ENCODE measurements at regions not wholly inside any gene's neighbourhood (a gene's known extent, or its start where the extent isn't known, plus 50 kb on each side); places are given as distances from the start of the nearest gene placed in this dataset.

DNA sequence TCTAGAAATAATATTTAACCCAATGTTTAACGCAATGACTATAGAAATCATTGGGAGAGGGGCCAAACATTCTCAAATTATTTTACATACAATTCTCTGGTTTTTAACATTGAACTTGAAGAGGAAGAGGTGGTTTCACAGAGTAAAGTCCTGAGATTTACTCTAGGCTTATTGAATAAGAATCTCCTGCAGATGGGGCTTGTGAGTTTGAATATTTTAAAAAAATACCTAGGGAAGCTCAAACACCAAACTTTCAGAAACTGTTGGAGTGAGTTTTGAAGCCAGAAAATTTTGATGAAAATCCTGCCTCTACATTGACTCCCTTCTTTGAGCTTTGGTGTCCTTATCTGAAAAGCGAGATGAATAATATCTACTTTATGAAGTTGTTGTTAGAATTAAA is 906.6 kb downstream of the TUSC7 start:
- no peak for DNase-seq (ENCODE audit: low read depth)

DNA sequence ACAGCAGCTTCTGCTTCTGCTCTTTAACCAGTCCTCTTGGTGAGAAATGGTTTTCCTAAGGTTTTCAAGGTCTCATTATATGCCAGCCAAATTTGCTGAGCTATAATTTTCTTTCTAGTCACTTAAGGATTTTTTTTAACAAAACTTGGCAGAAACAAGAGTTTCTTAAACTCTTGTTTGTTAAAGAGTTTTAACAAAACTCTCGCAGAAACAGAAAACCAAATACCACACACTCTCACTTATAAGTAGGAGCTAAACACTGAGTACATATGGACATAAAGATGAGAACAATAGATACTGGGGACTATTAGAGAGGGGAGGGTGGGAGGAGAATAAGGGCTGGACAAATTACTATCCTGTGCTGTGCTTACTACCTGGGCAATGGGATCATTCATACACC is 908.3 kb downstream of the TUSC7 start:
- DNase-seq (ENCODE audit: low read depth) = no peak

DNA sequence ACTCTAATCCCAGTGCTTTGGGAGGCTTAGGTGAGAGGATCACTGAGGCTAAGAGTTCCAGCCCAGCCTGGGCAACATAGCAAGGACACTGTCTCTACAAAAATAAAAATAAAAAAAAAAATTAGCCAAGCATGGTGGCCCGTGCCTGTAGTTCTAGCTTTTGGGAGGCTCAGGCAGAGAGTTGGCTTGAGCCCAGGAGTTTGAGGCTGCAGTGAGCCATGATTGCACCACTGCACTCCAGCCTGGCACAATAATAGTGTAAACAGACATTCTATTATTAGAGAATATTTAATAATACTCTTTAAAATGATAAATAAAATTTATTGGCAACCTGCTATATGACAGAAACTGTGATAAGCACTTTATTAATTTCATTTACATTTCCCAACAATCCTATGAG is 908.9 kb downstream of the TUSC7 start:
- DNase-seq (ENCODE audit: low read depth) = no peak

DNA sequence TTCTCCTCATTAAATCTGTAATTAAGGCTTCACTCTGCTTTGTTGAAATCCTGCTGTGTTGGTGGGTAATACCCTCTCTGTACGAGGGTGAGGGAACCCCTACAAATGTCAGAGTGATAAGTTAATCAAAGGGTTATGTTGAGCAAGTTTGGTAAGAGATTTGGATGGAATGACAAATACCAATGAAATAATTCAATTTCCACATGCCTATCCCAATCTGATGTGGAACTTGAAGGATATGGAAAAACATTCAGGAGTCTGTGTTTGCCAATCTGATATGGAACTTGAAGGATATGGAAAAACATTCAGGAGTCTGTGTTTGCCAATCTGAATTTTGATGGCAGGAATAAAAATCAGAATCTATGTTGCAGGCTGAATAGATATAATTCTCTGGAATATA is 910.2 kb downstream of the TUSC7 start:
- DNase-seq (ENCODE audit: low read depth) = no peak

DNA sequence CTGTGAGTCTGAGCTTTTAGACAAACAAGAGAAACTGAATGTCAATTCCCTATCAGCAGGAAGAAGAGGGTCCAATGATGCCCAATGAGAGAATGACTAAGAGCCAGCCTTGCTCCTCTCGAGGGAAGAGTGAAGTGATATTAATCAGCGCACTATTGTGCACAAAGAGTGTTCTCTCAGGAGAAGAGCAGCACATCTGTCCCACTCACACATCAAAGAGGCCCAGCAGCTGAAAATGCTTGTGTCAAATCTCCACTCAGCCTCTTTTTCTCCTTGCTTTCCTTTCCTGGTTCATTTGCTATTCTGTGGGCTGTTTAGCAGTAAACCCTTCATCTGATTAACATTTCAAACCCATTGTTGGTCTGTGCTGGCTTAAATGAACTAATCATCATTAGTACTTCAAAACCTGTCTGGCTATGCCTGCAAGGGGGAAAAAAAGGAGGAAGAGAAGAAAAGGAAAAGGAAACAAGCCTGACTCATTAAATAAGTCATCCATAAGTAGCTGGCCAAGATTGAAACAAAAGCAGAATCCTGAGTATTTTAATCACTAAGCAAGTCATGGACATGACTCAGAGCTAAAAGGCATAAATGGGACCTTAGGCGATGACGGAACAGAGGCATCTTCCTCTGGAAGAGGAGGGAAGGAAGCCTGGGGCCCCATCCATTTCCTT is 912.7 kb downstream of the TUSC7 start:
- no peak for DNase-seq (ENCODE audit: low read depth)

DNA sequence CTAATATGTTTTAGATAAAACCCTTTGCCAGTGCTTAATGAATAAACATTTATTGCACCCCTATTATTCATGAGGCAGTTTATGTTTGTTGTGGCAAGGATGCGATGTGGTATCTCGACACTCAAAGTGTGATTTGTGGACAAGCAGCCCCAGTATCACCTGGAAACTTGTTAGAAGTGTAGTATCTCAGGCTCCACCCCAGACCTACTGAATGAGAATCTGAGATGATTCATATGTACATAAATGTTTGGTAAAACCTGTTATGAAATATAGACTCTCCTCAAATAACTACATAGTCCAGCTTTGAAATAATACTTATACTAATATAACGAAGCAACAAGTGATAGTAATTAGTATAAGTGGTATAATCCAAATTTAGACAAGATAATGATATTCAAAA is 914.8 kb downstream of the TUSC7 start:
- no peak for DNase-seq (ENCODE audit: low read depth)

DNA sequence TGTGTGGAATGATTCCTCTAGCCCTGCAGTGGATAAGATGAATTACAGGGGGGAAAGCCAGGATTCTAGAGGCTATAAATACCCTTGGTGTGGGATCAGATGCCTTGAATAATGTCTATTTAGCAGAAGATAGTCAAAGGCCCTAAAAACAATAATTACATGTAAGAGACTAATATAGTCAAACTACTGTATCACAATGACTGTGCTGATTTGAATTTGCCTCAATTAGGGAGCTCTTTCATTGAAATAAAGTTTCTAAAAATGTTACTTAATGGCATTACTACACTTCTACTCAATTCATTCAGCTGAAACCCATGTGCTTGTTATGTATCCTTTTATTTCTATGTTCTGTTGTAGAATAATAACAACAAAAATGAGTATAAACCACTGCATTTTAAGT is 915.6 kb downstream of the TUSC7 start:
- no peak for DNase-seq (ENCODE audit: low read depth)

DNA sequence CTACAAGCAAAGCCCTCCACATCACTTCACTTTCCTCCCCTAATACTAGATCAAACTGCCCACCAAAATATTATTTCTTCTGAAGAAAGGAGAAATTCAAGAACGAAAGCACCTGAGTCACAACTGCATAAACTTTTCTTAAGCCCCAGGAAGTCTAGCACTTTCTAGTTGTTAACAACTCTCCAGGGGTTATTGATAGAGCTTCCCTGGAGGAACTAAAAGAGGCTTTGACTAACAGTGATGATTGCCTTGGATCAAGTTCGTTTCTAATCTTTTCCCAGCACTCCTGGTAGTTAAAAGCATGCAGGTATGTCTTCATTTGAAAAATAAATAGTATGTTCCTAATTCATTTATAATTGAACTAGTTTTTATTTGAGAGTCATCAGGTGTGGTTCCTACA is 917.0 kb downstream of the TUSC7 start:
- no peak for DNase-seq (ENCODE audit: low read depth)

DNA sequence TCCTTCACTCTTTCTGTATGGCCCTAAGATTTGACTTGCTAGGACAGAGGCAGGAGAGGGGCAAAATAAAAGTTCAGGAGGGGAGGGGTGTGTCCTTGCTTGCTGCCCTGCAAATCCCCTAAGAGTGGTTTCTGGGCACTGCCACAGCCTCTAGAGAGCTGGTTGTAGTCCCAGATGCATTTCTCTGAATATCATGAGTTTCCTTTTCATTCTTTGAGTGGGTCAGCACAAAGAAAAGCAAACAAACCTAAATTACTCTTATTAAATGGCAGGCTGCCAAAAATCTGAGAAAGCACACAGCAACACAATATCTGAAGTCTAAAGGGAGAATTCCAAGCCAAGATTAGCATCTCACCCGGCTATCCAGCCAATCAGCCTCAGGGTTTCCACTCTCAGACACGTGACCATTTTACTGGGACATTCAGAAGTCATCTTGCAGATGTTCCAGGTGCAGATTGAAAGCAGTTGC is 919.3 kb downstream of the TUSC7 start:
- DNase-seq (ENCODE audit: low read depth) = peak; percentile 96

DNA sequence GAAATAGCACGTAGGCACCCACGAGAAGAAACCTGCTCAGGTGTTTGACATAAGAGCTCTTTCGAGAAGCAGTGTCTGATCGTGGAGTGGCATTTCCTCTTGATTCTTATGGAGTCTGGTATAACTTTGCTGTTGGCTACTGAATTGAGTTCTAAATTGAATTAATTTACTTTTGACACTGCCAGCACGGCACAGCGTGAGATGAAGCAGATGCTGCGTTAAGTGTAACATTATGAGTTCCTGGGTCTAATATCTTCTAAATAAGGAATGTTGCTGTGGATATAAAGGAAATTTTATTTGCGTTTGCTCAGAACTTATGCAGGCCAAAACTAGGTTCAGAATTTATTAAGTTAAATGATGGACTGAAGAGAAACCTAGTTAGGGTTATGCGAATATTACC is 919.9 kb downstream of the TUSC7 start:
- DNase-seq (ENCODE audit: low read depth) = no peak

DNA sequence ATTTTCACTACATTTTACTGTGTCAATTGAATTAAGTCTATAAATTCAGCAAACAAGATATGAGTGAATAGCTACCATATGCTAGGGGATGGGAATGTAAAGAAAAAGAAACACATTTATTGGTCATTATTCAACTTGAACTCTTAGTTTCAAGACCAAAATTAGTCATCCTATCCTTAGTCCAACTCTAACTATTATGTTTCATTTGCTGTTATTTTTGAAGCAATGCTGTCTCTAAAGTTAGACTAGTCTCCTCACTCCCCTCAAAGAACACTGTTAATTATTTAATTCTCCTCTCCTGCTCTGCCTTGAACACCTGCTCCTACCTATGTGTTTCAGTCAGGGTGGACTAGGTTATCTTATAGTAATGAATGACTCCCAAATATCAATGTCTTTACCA is 920.9 kb downstream of the TUSC7 start:
- no peak for DNase-seq (ENCODE audit: low read depth)

DNA sequence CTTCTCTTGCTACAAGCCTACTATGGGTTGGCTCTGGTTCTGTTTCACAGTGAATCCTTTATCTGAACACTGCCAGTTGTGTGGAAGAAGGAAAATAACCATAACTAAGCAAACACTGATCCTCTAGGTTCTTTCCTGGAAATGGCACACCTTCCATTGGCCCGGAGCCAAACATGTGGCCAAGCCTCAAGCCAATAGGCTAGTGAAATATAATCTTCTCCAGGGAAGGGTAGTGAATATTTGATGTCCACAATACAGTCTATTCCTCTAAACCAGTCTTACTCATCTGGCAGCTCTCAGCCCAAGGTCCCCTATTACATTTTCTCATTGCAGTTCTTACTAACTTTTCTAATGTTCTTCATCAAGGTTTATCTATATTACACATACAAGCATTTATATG is 921.3 kb downstream of the TUSC7 start:
- DNase-seq (ENCODE audit: low read depth) = no peak

DNA sequence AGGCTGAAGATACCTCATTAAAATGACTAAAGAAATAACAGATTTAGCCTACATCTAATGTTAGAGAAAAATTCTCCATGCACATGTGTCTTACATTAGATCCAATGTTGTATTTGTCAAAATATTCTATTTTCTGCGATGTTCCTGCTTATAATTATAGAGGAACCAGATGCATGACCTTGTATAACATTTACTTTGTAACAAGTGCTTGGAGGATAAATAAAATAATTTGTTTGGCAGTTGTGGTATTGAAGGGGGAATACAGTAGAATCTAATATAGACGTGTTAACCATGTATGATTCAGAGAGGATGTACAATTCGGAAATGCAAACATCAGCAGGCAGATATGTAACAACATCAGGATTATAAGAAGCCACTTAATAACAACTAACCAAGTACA is 922.2 kb downstream of the TUSC7 start:
- no peak for DNase-seq (ENCODE audit: low read depth)

DNA sequence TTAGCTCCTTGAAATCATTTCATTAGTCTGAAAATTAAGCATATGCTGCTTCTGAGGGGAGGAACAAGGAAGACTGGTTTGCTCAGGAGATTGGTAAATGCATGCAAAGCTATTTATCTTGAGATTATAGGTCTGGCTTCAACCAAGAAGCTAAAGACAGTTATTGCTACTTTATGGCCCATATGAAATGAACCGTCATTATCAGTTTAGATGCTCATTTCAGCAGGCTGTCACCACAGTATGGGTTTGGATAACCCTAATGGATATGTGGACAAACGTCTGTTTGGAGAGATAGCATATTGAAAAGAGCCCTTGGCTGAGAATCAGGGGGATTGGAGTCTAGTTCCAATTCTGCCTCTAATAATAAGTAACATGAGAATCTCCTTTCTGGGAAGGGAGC is 922.6 kb downstream of the TUSC7 start:
- DNase-seq (ENCODE audit: low read depth) = no peak

DNA sequence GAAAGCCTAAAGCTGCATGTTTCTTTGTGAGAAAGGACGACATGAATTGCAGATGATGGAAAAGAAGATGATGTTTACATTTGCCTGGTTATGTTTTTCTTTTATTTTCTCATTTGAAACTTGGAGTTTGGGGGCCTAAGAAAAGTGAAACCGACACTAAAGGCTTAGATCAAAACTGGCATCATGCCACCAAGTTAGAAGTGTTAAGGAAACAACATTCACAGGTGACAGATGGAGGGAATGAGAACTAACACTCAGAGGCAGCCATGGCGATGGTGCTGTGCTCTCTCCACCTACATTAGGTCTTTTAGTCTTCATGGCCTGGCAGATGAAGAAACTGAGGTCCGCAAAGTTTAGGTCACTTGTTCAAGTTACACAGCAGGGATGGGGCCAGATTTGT is 923.6 kb downstream of the TUSC7 start:
- no peak for DNase-seq (ENCODE audit: low read depth)

DNA sequence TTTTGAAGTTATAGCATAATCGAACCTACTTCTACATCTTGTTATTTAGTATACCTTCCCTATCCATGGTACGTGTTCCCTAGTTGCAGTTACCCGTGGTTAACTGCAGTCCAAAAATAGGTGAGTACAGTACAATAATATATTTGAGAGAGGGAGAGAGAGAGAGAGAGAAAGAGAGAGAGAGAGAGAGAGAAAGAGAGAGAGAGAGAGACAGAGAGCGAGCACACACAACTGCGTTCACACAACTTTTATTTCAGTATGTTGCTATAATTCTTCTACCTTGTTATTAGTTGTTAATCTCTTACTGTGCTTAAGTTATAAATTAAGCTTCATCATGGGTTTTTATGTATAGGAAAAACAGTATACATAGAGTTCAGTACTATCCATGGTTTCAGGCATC is 928.1 kb downstream of the TUSC7 start:
- DNase-seq (ENCODE audit: low read depth) = no peak

DNA sequence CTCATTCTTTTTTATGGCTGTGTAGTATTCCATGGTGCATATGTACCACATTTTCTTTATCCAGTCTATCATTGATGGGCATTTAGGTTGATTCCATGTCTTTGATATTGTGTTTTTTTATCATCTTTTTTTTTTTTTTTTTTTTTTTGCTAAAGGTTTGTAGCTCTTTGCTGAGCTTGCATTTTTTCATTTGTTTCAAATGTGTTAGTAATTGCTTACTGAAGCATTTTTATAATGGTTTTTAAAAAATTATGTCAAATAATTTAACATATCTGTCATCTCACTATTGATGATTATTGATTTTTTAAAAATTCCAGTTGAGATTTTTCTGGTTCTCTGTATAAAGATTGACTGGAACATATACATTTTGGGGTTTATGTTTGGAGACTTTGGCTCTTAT is 934.6 kb downstream of the TUSC7 start:
- DNase-seq (ENCODE audit: low read depth) = no peak

DNA sequence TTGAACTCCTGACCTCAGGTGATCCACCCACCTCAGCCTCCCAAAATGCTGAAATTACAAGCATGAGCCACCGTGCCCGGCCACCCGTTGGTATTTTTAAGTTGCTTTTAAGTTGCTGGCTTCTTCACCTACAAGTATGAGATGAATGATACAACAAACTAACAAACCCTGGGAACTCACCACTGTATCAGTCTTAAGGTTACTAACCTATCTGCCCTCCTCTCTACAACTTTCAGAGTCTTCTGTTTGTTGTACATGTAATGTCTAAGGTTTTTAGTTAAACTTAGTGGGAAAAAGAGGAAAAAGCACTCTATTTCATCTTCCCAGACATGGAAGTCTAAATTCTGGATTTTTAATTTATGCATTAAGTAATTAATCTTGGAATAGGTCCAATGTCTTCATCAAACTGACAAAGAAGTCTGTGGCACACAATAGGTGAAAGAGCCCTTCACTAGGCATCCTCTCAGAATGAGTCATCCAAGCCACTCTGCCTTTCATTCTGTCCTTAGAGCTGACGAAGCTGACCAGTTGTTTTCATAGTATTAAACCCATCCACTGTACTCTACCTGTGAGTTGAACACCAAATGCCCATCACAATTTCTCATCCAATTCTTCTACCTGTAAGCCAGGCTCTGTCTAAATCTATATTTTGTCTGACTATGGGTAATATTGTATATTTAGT is 936.1 kb downstream of the TUSC7 start:
- DNase-seq (ENCODE audit: low read depth) = no peak

DNA sequence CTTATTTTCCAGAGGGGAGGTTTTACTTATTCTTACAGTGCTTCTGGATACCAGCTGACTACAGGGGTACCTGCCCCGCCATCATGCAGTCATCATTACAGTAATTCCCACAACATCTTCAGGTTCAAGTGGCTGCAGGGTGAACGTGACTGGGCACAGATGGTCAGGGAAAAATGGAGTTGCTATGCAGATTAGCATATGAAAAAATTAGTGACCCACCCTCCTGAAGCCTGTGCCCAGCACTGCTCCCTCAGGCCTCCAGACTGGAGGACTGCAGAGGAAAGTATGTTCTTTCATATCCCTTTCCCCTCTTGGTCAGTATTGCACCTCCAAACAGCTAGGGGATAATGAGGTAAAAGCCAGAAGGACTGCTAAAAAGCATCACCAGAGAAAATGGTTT is 937.9 kb downstream of the TUSC7 start:
- DNase-seq (ENCODE audit: low read depth) = no peak

DNA sequence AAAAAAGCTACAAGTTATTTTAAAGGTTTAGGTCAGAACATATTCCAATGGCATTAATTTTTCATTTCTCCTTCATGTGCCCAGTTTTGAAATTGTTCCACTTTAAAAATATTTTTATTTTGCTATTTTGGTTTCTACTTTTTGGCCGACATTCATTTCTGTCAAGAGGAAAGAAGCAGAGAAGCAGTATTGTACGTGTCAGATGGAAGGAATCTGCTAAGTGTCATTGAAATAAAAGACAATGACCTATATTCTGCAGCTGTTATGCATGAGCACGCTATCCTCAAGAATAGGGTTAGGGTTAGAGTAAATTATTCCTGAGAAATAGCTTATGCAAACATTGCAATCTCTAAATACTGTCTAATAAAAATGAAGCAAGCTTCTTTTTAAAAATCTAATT is 941.7 kb downstream of the TUSC7 start:
- DNase-seq (ENCODE audit: low read depth) = no peak

DNA sequence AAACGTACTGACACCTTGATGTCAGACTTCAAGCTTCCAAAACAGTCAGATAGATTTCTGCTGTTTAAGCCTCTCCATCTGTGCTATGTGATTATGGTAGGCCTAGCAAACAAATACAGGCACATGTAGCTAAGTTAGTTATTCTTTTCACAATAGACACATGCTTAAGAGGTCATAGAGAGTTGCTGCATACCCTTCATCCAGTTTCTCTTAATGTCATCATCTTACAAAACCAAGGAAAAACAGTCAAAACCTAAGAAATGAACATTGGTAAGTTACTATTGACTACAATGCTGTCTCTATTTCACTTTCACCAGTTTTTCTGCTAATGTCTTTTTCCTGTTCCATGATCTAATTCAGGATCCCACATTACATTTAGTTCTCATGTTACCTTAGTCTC is 946.8 kb downstream of the TUSC7 start:
- DNase-seq (ENCODE audit: low read depth) = no peak

DNA sequence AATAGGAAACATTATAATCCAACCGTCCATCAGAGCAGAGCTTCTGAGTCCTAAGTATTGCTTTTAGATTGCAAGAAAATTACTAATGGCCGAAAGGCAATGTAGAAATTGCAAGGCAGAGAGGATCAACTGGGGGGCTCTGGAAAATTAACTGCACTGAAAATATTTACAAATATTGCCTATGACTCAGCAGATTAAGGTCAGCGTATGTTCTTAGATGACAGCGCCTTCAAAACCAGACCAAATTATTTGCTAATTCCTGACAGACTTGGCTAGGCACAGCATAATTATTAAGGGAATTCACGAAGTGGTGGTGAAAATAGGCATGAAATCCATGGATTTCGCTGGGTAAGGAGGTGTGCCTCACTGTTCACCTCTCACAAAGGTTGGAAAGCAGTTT is 947.7 kb downstream of the TUSC7 start:
- DNase-seq (ENCODE audit: low read depth) = no peak

DNA sequence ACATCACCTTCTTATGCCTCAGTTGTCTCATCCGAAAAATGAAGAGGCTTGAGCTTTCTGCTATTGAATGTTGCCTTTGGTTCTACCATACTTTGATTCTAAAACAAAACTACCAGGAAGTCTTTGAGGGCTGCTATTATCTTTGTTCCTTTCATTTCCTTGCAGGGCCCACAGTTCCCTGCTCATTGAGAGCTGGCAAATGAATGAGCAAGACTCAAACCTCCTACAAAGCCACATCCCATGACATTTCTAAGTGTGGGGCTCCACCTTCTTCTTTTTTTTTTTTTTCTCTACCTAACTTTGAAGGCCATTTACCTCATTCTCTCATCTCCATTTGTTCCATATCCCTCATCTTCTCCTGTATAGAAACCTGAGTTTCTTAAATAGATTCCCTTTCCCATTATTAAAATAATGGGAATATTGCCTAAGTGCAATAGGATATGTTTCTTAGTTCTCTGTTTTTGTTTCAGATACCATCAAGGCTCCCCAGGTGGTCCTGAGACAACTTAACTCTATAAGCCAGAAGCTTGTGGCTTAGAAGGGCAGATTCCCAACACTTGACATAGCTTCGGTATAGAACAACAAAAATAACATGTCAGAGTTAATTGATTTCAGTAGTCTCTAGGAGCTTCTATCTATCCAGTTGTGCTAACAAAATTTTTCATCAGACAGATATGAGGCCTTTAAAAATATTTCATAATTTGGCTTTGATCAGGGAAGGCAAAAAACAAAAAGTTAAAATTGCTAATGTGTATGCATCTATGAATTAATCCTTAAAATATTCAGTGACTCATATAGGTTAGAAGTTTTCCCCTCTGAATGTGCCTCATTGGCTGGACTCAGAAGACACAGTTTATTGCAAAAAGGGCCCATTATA is 951.6 kb downstream of the TUSC7 start:
- DNase-seq (ENCODE audit: low read depth) = no peak

Measured in forelimb muscle (tissue), 1 donor.